Mucosa of rectum (tissue), 2 donors: ENCODE measurements at regions not wholly inside any gene's neighbourhood (a gene's known extent, or its start where the extent isn't known, plus 50 kb on each side); places are given as distances from the start of the nearest gene placed in this dataset.

Experiments
- H3K27ac ChIP-seq, 2 donors: one replicate each; pipeline ENCODE4 v1.7.0; 2013; ENCODE audit warnings: inconsistent platforms in 2 of 2, low read depth in 2 of 2, low read length in 2 of 2
- H3K27me3 ChIP-seq, 2 donors: one replicate each; pipeline ENCODE4 v1.7.0; 2013; ENCODE audit warnings: low read length in 2 of 2; ENCODE audit not compliant: control insufficient read depth in 2 of 2, insufficient read depth in 2 of 2
- H3K36me3 ChIP-seq, 2 donors: one replicate each; pipeline ENCODE4 v1.7.0; 2013; ENCODE audit warnings: low read length in 2 of 2; ENCODE audit not compliant: control insufficient read depth in 2 of 2, insufficient read depth in 2 of 2
- H3K4me1 ChIP-seq, 2 donors: one replicate each; pipeline ENCODE4 v1.7.0; 2013; ENCODE audit warnings: low read length in 2 of 2, mild to moderate bottlenecking in 1 of 2; ENCODE audit not compliant: control insufficient read depth in 2 of 2, insufficient read depth in 2 of 2
- H3K4me3 ChIP-seq, 2 donors: one replicate each; pipeline ENCODE4 v1.7.0; 2013; ENCODE audit warnings: low read length in 2 of 2
- H3K9ac ChIP-seq, 2 donors: one replicate each; pipeline ENCODE4 v1.7.0; 2013; ENCODE audit warnings: low read length in 2 of 2, low read depth in 1 of 2, mild to moderate bottlenecking in 1 of 2
- H3K9me3 ChIP-seq, 2 donors: one replicate each; pipeline ENCODE4 v1.7.0; 2013; ENCODE audit warnings: low read length in 2 of 2; ENCODE audit not compliant: control insufficient read depth in 2 of 2
- donor health status: healthy.
- donor health status: Normal muscosa, but diverticular disease.

DNA sequence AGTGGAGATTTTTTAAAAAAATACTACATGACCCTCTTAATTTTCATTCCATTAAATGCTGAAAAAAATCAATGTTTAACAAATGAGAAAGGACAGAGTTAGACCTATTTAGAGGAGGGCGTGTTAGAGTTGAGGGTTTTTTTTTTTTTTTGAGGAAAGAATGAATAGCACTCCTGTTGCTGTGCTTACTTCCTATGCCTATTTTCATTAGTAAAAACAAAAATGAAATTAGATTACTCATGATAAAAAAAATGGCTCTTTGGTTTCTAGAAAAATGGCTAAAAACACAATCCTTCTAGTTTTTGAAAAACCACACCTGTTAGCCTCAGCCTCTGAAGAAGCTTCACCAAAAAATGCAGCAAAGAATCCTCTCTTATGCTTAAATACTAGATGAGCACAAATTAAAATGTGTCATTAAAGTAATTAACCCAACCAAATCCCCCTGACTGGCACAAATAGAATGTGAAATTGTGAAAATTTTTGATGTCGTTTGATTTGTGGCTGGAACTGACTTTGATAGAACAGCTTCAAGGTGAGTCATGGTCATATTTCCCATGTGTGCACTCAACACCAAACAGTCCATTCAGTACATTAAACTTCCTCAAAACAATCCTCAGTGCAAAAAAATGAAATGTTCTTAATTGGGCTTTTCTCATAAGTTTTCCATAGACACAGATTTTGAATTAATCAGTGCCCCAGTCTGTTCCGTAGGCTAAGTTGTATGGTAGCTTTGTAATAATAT is 98.0 kb downstream of the MACIR start:
- H3K27ac ChIP-seq = no peak overlapping the region
- no peaks in the 10 kb centered on the region for H3K36me3 ChIP-seq
- no peak overlapping the region for H3K4me3 ChIP-seq
- H3K27me3 ChIP-seq = no peaks in the 10 kb centered on the region
- no peak overlapping the region for H3K9ac ChIP-seq
- no peaks in the 10 kb centered on the region for H3K4me1 ChIP-seq
- no peaks in the 10 kb centered on the region for H3K9me3 ChIP-seq

DNA sequence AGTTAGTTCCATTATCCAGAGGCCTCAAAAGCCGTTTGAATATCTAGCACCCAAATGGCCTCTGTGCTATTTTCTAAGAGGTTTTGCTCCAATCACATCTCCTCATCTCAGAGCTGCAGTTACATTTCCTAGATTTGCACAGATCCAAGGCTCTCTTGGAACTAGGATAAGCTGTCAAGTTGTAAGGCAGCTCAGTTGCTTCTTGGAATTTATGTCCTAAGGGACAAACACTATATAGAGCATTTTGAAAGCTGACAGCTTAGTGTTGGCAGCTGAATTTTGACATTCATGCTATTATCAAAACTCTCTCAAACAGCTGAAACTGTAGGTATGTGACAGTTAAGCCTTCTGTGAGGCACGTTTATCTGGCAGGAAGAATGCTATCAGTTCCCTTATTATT is 97.0 kb downstream of the MACIR start:
- Histone ChIP-seq H3K9me3 (no peaks in the 10 kb centered on the region), H3K27ac (no peak overlapping the region), H3K27me3 (no peaks in the 10 kb centered on the region), H3K9ac (no peak overlapping the region), H3K4me1 (no peaks in the 10 kb centered on the region), H3K36me3 (no peaks in the 10 kb centered on the region), H3K4me3 (no peak overlapping the region)

DNA sequence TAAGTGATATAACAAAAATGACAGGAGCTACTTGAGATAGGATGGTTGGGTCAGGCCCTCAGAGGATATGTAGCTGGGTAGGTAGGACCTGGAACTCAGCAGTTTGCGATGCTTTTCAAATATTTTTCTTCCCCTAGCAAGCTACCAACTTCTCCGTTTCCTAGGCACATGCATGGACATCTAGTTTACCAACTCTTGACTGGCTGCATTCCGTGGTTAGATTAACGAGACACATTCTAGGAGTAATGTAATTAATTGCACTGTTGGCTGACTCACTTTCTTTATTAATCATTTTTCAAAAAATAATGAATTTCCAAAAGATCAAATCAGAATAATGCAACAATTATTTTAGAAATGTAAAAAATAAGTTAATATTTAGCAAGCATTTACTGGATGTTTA is 95.9 kb downstream of the MACIR start:
- H3K9me3 ChIP-seq = no peaks in the 10 kb centered on the region
- no peaks in the 10 kb centered on the region for H3K36me3 ChIP-seq
- H3K4me3 ChIP-seq = no peak overlapping the region
- no peak overlapping the region for H3K27ac ChIP-seq
- no peaks in the 10 kb centered on the region for H3K4me1 ChIP-seq
- H3K9ac ChIP-seq = no peak overlapping the region
- no peaks in the 10 kb centered on the region for H3K27me3 ChIP-seq

DNA sequence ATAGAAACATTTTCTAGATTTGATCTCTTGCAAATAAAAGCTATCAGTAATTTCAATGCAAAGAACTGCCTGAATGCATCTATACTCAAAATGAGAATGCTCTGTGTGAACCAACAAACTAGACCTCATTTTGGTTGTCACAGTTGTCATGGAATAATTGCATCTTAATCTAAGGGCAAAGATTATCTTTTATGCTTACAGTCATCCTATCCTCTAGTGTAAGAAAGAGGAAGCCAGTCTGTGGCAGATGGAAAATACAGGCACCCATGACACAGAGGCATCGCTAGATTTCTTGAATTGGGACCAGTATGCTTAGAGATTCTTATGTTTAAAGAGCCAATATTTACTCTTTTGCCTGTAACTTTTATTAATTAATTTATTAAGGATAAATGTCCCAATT is 95.0 kb downstream of the MACIR start:
- Histone ChIP-seq H3K4me1 (no peaks in the 10 kb centered on the region), H3K27ac (no peak overlapping the region), H3K9ac (no peak overlapping the region), H3K27me3 (no peaks in the 10 kb centered on the region), H3K4me3 (no peak overlapping the region), H3K36me3 (no peaks in the 10 kb centered on the region), H3K9me3 (no peaks in the 10 kb centered on the region)

DNA sequence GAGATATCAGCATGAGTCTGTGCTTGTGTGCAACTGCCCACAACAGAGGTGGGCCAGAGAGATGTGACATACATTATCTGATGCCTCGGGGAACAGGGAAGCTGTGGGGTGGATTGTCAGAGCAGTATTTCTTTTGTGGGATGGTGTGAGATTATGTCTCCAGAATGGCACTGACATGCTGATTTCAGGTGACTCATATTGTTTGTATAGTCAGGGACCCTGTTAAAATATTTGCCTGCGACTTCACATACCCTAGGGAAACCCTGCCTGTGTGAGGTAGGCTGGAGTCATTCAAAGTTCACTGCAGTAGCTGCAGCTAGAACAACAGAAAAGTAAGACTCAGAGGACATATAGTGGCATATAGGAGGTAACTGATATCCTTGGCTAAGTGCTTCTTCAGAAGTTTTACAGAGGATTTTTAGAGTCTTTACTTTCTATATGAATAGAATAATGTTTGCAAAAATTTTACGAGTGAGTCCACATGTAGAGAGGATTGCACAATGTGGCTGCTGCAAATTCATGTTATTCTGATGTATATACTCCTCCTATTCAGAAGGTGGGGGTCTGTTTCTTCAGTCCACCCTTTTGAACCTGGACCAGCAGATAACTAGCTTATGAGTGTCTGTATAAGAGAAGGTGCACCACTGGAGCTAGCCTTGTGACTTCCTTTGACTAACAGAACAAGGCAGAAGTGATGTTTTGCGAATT is 89.3 kb downstream of the MACIR start:
- no peaks in the 10 kb centered on the region for H3K4me1 ChIP-seq

DNA sequence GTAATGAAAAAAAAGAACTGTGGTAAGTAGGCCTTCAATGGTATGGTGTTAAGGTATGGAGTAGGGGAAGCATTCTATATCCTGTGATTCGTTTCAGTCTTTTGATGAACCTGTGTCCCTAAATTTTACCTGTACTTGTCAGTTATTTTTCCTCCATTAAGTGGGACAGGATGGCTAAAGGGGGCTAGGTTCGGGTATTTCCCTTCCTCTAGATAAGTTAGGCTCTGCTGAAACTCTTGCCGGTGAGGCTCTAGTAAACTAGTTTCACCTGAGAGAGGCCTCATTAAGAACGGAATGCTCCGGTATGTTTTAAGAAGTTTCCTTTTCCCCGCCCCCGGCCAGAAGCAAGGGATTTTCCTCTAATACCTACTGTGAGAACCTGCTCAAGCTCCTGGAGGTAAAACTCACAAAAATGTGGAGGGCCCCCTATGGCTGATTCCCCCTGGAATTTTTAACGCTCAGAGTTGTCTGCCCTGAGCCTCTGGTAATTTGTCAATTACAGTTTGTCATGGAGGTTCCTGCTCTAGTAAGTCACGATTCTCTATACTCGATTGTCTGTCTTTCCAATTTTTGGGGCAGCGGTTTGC is 87.7 kb downstream of the MACIR start:
- H3K27ac ChIP-seq = no peak overlapping the region
- no peaks in the 10 kb centered on the region for H3K27me3 ChIP-seq
- no peaks in the 10 kb centered on the region for H3K4me1 ChIP-seq
- no peaks in the 10 kb centered on the region for H3K36me3 ChIP-seq
- H3K9ac ChIP-seq = no peak overlapping the region
- H3K9me3 ChIP-seq = no peaks in the 10 kb centered on the region
- H3K4me3 ChIP-seq = no peak overlapping the region

More for the DNA sequence above, 89.3 kb downstream of the MACIR start:
- H3K36me3 ChIP-seq = no peaks in the 10 kb centered on the region
- H3K9ac ChIP-seq = no peak overlapping the region
- H3K27ac ChIP-seq = no peak overlapping the region
- no peak overlapping the region for H3K4me3 ChIP-seq
- no peaks in the 10 kb centered on the region for H3K27me3 ChIP-seq
- H3K9me3 ChIP-seq = no peaks in the 10 kb centered on the region

DNA sequence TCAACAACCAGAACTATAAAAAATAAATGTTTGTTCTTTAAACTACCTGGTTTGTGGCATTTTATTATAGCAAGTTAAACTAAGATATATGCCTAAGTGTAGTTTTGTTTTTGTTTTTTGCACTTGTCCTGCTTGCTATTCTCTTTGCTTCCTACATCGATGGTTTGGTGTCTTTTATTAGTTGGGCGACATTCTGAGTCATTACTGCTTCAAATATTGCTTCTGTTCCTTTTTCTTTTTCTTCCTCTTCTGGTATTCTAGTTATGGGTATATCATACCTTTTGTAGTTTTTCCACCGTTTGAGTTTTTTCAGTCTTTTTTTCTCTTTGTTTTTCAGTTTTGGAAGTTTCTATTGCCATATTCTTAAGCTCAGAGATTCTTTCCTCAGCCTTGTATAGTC is 86.9 kb downstream of the MACIR start:
- Histone ChIP-seq H3K36me3 (no peaks in the 10 kb centered on the region), H3K9me3 (no peaks in the 10 kb centered on the region), H3K4me3 (no peak overlapping the region), H3K9ac (no peak overlapping the region), H3K4me1 (no peaks in the 10 kb centered on the region), H3K27me3 (no peaks in the 10 kb centered on the region), H3K27ac (no peak overlapping the region)

DNA sequence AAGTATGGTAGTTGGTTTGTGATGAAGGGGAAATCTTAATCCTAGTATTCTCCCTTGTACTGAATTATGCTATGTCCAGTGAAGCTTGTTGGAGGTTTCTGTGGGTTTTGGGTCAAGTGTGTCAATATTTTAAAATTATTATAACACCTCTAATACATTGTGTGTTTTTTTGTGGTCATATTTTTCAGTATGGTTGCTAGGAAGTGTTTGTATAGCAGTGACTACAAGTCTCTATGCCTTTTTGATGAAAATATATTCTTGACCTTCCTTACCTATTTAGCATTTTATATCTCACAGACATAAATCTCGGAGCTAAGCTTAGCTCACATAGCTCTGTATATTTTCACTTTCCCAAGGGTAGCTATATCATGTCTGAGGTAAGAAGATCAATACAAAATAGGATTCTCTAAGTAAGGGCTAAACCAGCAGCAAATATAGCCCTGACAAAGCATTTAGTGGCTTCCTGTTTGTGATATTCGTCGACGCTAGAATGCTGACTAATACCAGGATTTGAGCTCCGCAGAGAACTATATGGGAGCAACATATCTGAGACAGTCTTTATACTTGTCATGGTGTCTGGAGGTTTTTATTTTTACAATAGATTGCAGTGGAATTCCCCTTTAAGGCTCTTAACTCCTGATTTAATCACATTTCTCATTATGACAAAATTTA is 82.3 kb downstream of the MACIR start:
- no peaks in the 10 kb centered on the region for H3K9me3 ChIP-seq
- H3K27me3 ChIP-seq = no peaks in the 10 kb centered on the region
- no peaks in the 10 kb centered on the region for H3K4me1 ChIP-seq
- no peak overlapping the region for H3K9ac ChIP-seq
- H3K36me3 ChIP-seq = no peaks in the 10 kb centered on the region
- H3K27ac ChIP-seq = no peak overlapping the region
- H3K4me3 ChIP-seq = no peak overlapping the region

DNA sequence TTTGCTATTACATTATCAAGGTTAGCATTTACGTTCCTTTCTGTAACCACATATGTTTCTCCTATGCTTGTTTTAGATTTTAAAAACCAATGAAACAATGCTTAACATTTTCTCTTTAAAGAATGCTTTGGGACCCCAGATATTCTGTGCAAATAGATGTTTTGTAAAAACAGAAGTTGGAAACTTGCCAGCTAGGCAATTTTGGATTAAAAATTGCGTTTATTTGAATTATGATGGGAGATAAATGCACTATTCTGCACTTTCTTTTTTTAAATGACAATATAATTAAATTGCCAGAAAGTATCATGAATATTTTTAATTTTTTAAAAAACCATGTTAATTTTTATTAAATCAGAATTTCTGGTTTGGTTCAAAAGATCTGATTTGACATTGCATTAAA is 81.6 kb downstream of the MACIR start:
- H3K4me1 ChIP-seq = no peaks in the 10 kb centered on the region

DNA sequence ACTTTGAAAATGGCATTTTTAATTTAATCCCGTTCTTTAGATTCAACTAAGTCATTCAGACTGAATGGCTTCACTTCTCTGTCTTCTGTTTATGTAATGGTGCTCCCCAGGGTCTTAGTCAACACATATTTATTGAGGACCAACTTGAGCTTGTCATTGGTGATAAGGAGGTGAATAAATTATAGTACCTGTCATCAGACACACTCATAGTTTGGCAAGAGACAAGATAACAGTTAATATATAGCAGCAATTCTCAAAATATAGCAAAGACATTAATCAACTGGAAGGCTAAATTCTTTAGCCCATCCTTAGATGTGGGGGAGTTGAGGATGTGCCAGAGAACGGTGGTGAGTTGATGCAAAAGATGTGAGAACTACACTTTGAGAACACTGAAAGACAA is 78.4 kb downstream of the MACIR start:
- Histone ChIP-seq H3K4me1 (no peaks in the 10 kb centered on the region), H3K27ac (no peak overlapping the region), H3K36me3 (no peaks in the 10 kb centered on the region), H3K9ac (no peak overlapping the region), H3K27me3 (no peaks in the 10 kb centered on the region), H3K9me3 (no peaks in the 10 kb centered on the region), H3K4me3 (no peak overlapping the region)

More for the DNA sequence above, 81.6 kb downstream of the MACIR start:
- Histone ChIP-seq H3K36me3 (no peaks in the 10 kb centered on the region), H3K9ac (no peak overlapping the region), H3K4me3 (no peak overlapping the region), H3K27me3 (no peaks in the 10 kb centered on the region), H3K9me3 (no peaks in the 10 kb centered on the region), H3K27ac (no peak overlapping the region)
